Osteocyte (in vitro differentiated cells): ENCODE measurements at regions not wholly inside any gene's neighbourhood (a gene's known extent, or its start where the extent isn't known, plus 50 kb on each side); places are given as distances from the start of the nearest gene placed in this dataset.

Experiments used
- DNase-seq: peaks from one replicate; pipeline ENCODE4 v3.0.0; 2021; ENCODE audit warnings: mixed read lengths; ENCODE audit not compliant: unreplicated experiment; ENCODE audit errors: extremely low spot score
- H3K27ac Mint-ChIP-seq: one replicate; pipeline ENCODE4 v1.8.0; 2021; ENCODE audit warnings: mild to moderate bottlenecking, mixed read lengths; ENCODE audit not compliant: unreplicated experiment
- H3K27me3 Mint-ChIP-seq: one replicate; pipeline ENCODE4 v1.8.0; 2021; ENCODE audit warnings: mixed read lengths; ENCODE audit not compliant: unreplicated experiment
- H3K36me3 Mint-ChIP-seq: one replicate; pipeline ENCODE4 v1.8.0; 2021; ENCODE audit warnings: mixed read lengths; ENCODE audit not compliant: unreplicated experiment
- H3K4me1 Mint-ChIP-seq: one replicate; pipeline ENCODE4 v1.8.0; 2021; ENCODE audit warnings: mixed read lengths; ENCODE audit not compliant: unreplicated experiment
- H3K4me3 Mint-ChIP-seq: one replicate; pipeline ENCODE4 v1.8.0; 2021; ENCODE audit warnings: mild to moderate bottlenecking, moderate library complexity, mixed read lengths; ENCODE audit not compliant: unreplicated experiment
- H3K9me3 Mint-ChIP-seq: one replicate; pipeline ENCODE4 v1.8.0; 2021; ENCODE audit warnings: mixed read lengths; ENCODE audit not compliant: unreplicated experiment
- TF ChIP-seq, protein P1 (sequence below): fragments of 200-600 bp; sonication (generic); IDR thresholded peaks from 2 replicates; pipeline ENCODE4 v1.5.0; 2021; ENCODE audit warnings: antibody characterized with exemption, mild to moderate bottlenecking, moderate library complexity

DNA sequence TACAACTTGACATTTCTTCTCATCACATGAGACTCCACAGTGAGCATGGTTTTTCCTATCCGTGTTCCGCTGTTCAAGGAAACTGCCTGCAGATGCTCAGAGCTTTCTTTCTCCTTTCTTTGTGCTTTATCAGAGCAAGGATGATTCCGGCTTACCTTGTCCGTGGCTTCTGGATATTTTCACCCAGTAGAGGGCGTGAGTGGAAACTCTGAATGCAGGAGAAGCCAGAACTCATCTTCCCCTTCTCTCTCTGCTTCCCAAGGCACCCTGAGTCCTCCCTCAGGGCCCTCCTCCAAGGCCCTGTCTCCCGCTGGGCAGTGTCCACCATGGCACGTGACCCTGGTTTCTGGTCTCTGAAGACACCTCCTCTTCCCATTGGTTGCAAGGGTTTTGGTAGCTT is 721.1 kb upstream of the RBFOX1 start:
- DNase-seq = no peak
- peaks cover 48% of the 10 kb centered on the region for H3K9me3 Mint-ChIP-seq
- H3K4me1 Mint-ChIP-seq = no peaks in the 10 kb centered on the region
- H3K4me3 Mint-ChIP-seq = no peak overlapping the region
- no peaks in the 10 kb centered on the region for H3K36me3 Mint-ChIP-seq
- no peak overlapping the region for H3K27ac Mint-ChIP-seq
- H3K27me3 Mint-ChIP-seq = no peaks in the 10 kb centered on the region
- TF ChIP-seq, protein P1, sequence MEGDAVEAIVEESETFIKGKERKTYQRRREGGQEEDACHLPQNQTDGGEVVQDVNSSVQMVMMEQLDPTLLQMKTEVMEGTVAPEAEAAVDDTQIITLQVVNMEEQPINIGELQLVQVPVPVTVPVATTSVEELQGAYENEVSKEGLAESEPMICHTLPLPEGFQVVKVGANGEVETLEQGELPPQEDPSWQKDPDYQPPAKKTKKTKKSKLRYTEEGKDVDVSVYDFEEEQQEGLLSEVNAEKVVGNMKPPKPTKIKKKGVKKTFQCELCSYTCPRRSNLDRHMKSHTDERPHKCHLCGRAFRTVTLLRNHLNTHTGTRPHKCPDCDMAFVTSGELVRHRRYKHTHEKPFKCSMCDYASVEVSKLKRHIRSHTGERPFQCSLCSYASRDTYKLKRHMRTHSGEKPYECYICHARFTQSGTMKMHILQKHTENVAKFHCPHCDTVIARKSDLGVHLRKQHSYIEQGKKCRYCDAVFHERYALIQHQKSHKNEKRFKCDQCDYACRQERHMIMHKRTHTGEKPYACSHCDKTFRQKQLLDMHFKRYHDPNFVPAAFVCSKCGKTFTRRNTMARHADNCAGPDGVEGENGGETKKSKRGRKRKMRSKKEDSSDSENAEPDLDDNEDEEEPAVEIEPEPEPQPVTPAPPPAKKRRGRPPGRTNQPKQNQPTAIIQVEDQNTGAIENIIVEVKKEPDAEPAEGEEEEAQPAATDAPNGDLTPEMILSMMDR = no peak

DNA sequence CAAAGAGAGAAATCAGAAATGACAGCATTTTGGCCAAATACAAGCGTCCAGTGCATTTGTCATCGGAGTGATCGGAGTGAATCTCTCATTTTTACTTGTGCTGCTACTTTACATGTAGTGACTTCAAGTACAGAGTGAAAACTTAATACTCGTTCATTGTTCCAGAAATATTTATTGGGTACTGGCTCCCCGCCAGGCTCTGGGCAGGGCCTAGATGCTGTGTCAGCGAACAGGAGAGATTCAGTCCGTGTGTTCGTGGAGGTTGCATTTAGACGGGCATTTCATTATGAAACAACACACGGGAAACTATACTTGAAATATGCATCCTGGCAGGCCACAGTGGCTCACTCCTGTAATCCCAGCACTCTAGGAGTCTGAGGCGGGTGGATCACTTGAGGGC is 727.2 kb upstream of the RBFOX1 start:
- H3K4me3 Mint-ChIP-seq = no peak overlapping the region

DNA sequence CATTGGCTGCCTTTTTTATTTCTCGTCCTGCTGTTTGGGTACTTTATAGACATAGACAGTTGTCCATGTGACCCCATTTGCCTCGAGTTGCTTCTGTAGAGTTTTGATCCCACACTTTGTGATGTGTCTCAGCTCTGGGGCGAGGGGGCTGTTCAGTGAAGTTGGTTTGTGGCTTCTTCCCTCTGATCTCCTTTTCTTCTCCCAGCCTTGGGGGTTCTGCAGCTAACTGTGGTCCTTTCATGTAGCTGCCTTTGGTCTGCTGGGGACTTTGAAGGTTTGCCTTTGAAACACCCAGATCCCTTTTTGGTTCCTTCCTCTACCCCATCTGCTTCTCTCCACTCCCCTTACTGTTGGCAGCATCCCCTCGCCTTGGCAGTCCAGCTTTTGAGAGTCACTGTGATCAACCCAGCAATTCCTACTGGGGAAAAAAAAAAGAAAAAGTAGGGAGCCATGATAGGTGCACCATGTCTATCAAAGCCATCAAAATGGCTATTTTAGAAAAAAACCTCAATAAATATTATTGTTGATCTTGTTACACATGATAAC is 728.8 kb upstream of the RBFOX1 start:
- peaks cover 30% of the 10 kb centered on the region for H3K9me3 Mint-ChIP-seq
- H3K4me1 Mint-ChIP-seq = no peaks in the 10 kb centered on the region
- H3K4me3 Mint-ChIP-seq = no peak overlapping the region
- no peaks in the 10 kb centered on the region for H3K27me3 Mint-ChIP-seq
- DNase-seq = no peak
- H3K27ac Mint-ChIP-seq = no peak overlapping the region
- TF ChIP-seq, protein P1 = no peak
- H3K36me3 Mint-ChIP-seq = no peaks in the 10 kb centered on the region

More for the DNA sequence above, 727.2 kb upstream of the RBFOX1 start:
- Mint-ChIP-seq H3K9me3 (peaks cover 37% of the 10 kb centered on the region), H3K27ac (no peak overlapping the region), H3K4me1 (no peaks in the 10 kb centered on the region), H3K36me3 (no peaks in the 10 kb centered on the region), H3K27me3 (no peaks in the 10 kb centered on the region)
- TF ChIP-seq, protein P1 = no peak
- no peak for DNase-seq

DNA sequence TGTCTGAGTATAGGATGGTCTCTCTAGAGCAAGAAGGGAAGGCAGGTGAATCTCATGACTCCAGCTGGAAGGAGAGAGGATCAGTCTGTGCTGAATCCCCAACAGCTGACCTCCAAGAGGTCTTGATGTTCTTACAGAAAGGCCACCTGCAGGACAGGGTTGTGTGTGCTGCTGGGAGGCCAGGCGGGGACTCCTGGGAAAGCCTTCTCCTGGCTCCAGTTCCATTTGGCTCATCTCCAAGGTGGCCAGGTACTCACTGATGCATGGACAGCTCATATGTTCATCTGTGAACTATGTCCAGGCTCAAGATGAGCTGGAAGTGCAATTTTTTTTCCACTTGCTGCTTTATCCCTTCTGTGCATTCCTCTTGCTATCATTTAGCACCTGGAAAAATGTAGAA is 730.2 kb upstream of the RBFOX1 start:
- TF ChIP-seq, protein P1 = no peak

DNA sequence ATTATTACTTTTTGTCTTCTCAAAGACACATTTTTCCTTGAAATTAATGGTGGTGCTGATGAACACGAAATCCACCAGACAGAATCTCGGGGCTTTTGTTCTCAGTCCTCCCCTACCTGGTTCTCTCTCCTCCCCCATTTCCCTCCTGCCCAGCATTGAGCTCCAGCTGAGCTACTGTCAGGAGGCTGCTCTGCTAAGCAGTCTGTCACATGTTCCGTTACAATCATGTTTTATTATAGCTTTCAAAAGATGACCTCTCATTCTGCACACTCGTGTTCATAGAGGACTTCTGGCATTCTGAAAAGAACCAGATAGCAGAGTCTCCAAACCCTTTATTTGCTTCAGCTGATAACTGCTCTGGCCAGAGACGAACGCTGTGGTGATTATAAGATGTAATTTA is 732.5 kb upstream of the RBFOX1 start:
- Mint-ChIP-seq H3K27ac (no peak overlapping the region), H3K36me3 (no peaks in the 10 kb centered on the region), H3K9me3 (peaks cover 16% of the 10 kb centered on the region), H3K4me1 (no peaks in the 10 kb centered on the region), H3K4me3 (no peak overlapping the region), H3K27me3 (no peaks in the 10 kb centered on the region)
- DNase-seq = no peak
- TF ChIP-seq, protein P1 = no peak

More for the DNA sequence above, 730.2 kb upstream of the RBFOX1 start:
- Mint-ChIP-seq H3K27me3 (no peaks in the 10 kb centered on the region), H3K36me3 (no peaks in the 10 kb centered on the region), H3K9me3 (peaks cover 23% of the 10 kb centered on the region), H3K27ac (no peak overlapping the region), H3K4me1 (no peaks in the 10 kb centered on the region), H3K4me3 (no peak overlapping the region)
- DNase-seq = no peak
